ENCODE measurements at regions not wholly inside any gene's neighbourhood (a gene's known extent, or its start where the extent isn't known, plus 50 kb on each side); places are given as distances from the start of the nearest gene placed in this dataset.

DNA sequence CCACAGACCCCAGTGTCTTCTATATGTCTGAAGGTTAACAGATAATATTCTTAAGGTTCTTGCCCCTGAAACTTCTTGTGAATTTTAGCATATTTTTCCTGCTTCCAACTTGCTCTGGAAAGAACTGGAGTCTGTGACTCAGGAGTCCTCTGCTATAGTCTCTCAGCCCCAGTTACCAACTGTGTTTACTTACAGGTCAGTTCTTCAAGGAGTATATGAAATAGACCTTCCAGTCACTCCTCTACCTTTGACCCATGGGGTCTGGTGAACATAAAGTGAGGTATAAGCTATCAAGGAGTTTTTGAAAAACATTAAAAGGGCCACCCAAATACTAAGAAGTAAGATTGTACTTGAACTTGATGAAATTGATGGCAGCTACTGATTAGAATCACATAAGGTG is 139.2 kb upstream of the ROPN1 start:
- no peak overlapping the region for H3K27ac ChIP-seq (ENCODE audit: low read depth, low read length, poor library complexity, severe bottlenecking)
- no peak for TF ChIP-seq EZH2 (IDR thresholded peaks at IDR 0.05; ENCODE audit: borderline replicate concordance, low read length)
- TF ChIP-seq, protein P1, sequence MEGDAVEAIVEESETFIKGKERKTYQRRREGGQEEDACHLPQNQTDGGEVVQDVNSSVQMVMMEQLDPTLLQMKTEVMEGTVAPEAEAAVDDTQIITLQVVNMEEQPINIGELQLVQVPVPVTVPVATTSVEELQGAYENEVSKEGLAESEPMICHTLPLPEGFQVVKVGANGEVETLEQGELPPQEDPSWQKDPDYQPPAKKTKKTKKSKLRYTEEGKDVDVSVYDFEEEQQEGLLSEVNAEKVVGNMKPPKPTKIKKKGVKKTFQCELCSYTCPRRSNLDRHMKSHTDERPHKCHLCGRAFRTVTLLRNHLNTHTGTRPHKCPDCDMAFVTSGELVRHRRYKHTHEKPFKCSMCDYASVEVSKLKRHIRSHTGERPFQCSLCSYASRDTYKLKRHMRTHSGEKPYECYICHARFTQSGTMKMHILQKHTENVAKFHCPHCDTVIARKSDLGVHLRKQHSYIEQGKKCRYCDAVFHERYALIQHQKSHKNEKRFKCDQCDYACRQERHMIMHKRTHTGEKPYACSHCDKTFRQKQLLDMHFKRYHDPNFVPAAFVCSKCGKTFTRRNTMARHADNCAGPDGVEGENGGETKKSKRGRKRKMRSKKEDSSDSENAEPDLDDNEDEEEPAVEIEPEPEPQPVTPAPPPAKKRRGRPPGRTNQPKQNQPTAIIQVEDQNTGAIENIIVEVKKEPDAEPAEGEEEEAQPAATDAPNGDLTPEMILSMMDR (IDR thresholded peaks at IDR 0.05; ENCODE audit: low read length), result no peak
- H3F3A ChIP-seq (ENCODE audit: insufficient read depth, low read length), result no peaks in the 10 kb centered on the region
- H4K20me1 ChIP-seq (ENCODE audit: insufficient read depth, low read length), result no peaks in the 10 kb centered on the region
- no peaks in the 10 kb centered on the region; the same call in 1 of the 2 replicates for H3K27me3 ChIP-seq (ENCODE audit: insufficient read depth, low read length)
- no peaks in the 10 kb centered on the region for H3K9me2 ChIP-seq (ENCODE audit: low read depth, low read length)
- H3K4me2 ChIP-seq (ENCODE audit: low read length), result no peak overlapping the region
- H3K4me1 ChIP-seq (ENCODE audit: insufficient read depth, low read length, severe bottlenecking), result no peaks in the 10 kb centered on the region
- H2AFZ ChIP-seq (ENCODE audit: low read length), result no peak overlapping the region
- no peaks in the 10 kb centered on the region for H3K36me3 ChIP-seq (ENCODE audit: insufficient read depth, low read length)
- no peaks in the 10 kb centered on the region for H3K79me2 ChIP-seq (ENCODE audit: insufficient read depth, low read length)
- no peaks in the 10 kb centered on the region for H3K9me3 ChIP-seq (ENCODE audit: low read length)
- H3K9ac ChIP-seq (ENCODE audit: low read length), result no peak overlapping the region
- no peak overlapping the region for H3K4me3 ChIP-seq (ENCODE audit: low read depth, low read length, poor library complexity, severe bottlenecking)

DNA sequence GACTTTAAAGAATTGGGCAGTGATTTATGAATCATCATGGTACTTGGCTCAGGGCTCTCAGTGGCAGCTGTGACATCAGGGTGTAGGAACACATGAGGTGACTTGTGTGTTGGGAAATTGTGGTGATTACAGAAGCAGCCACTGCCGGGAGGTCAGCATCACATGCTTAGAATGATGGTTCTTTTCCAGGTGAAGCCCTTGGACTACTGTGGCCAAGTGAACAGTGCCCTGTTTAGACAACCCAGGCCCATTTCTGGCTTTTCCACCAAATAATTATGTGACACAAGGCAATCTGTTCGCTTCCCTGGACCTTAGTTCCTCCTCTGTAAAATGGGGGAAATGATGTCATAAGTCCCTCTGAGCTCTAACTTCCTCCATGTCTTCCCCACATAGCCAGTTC is 139.7 kb upstream of the ROPN1 start:
- Histone ChIP-seq H3K4me1 (ENCODE audit: insufficient read depth, low read length, severe bottlenecking) (no peaks in the 10 kb centered on the region), H3K9ac (ENCODE audit: low read length) (no peak overlapping the region), H3K36me3 (ENCODE audit: insufficient read depth, low read length) (no peaks in the 10 kb centered on the region), H3K9me3 (ENCODE audit: low read length) (no peaks in the 10 kb centered on the region), H3K9me2 (ENCODE audit: low read depth, low read length) (no peaks in the 10 kb centered on the region), H3K4me3 (ENCODE audit: low read depth, low read length, poor library complexity, severe bottlenecking) (no peak overlapping the region), H3K27me3 (ENCODE audit: insufficient read depth, low read length) (no peaks in the 10 kb centered on the region; the same call in 1 of the 2 replicates), H3K27ac (ENCODE audit: low read depth, low read length, poor library complexity, severe bottlenecking) (no peak overlapping the region), H3F3A (ENCODE audit: insufficient read depth, low read length) (no peaks in the 10 kb centered on the region), H2AFZ (ENCODE audit: low read length) (no peak overlapping the region), H3K79me2 (ENCODE audit: insufficient read depth, low read length) (no peaks in the 10 kb centered on the region), H4K20me1 (ENCODE audit: insufficient read depth, low read length) (no peaks in the 10 kb centered on the region), H3K4me2 (ENCODE audit: low read length) (no peak overlapping the region)
- TF ChIP-seq EZH2 (IDR thresholded peaks at IDR 0.05; ENCODE audit: borderline replicate concordance, low read length), result no peak
- TF ChIP-seq, protein P1 (IDR thresholded peaks at IDR 0.05; ENCODE audit: low read length), result no peak

DNA sequence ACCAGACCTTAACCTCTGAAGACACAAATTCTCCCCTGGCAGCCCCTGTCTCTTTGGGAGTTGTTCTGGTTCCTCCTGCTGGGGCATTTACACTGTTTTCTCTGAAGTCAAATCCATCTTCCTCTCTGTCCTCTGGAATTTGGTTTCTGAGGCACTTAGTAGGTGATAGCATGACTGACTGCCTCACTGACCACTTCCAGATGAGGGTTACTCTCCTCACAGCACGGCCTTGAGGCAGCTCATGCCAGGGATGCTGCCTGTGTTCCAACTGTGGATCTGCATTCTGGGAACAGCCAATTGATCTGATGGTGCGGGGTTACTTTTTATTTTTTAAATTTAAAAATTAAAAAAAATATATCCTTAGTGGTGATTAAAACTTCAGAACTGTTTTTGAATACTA is 140.9 kb upstream of the ROPN1 start:
- TF ChIP-seq EZH2 (IDR thresholded peaks at IDR 0.05; ENCODE audit: borderline replicate concordance, low read length), result no peak
- TF ChIP-seq, protein P1 (IDR thresholded peaks at IDR 0.05; ENCODE audit: low read length), result no peak
- H3K4me2 ChIP-seq (ENCODE audit: low read length), result no peak overlapping the region
- no peaks in the 10 kb centered on the region for H3K9me2 ChIP-seq (ENCODE audit: low read depth, low read length)
- no peak overlapping the region for H3K4me3 ChIP-seq (ENCODE audit: low read depth, low read length, poor library complexity, severe bottlenecking)
- no peaks in the 10 kb centered on the region for H3K36me3 ChIP-seq (ENCODE audit: insufficient read depth, low read length)
- H3K9me3 ChIP-seq (ENCODE audit: low read length), result no peaks in the 10 kb centered on the region
- H2AFZ ChIP-seq (ENCODE audit: low read length), result no peak overlapping the region
- no peaks in the 10 kb centered on the region; the same call in 1 of the 2 replicates for H3K27me3 ChIP-seq (ENCODE audit: insufficient read depth, low read length)
- H3K27ac ChIP-seq (ENCODE audit: low read depth, low read length, poor library complexity, severe bottlenecking), result no peak overlapping the region
- no peaks in the 10 kb centered on the region for H3K4me1 ChIP-seq (ENCODE audit: insufficient read depth, low read length, severe bottlenecking)
- no peaks in the 10 kb centered on the region for H3F3A ChIP-seq (ENCODE audit: insufficient read depth, low read length)
- no peaks in the 10 kb centered on the region for H3K79me2 ChIP-seq (ENCODE audit: insufficient read depth, low read length)
- H3K9ac ChIP-seq (ENCODE audit: low read length), result no peak overlapping the region
- H4K20me1 ChIP-seq (ENCODE audit: insufficient read depth, low read length), result no peaks in the 10 kb centered on the region
